HG03135 (cell line): ENCODE measurements at regions not wholly inside any gene's neighbourhood (a gene's known extent, or its start where the extent isn't known, plus 50 kb on each side); places are given as distances from the start of the nearest gene placed in this dataset.

Experiments used
- ATAC-seq: cut with Tn5 transposase; IDR thresholded peaks from one replicate; pipeline ENCODE4 v1.9.1; 2021; ENCODE audit warnings: mild to moderate bottlenecking, moderate library complexity; ENCODE audit not compliant: unreplicated experiment

GRCh38 chr14:105838591-105839424, 312.4 kb downstream of the TMEM121 start:
- no peak for ATAC-seq

DNA sequence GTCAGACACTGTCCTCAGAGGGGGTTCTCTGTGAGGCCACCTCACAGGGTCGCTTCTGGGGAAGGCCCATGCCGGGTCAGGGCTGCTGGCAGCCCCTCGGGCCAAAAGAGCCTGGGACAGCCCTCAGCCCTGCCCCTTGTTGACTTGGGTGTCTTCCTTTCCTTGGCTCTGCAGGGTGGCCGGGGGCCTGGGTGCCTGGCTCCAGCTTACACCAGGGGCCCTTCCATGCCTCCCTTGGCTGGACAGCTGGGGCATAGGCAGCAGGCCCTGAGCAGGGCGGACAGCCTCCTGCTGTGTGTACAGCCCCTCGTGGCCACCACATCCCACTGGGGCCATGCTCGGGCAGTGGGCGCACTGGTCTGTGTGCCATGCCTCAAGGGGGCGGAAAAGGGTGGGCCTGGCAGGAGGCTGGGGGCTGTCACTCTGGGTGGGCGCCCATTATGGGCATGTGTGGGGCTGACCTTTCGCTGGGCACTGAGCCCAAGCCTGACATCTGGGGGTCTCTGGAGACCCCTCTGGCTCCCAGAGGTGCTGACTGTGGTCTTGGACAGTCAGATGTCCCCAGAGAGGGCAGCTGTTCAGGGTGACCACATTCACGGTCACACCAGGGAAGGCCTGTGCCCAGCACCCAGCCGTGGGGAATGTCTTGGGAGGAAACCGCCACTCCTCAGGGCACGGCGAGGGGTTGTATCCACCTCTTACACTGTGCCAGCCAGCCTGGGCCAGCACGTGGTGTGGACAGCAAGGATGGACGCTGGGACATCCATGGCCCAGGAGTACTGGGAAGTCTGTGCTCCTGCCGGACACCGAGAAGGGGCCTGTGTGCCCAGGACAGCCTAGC, 313.3 kb downstream of the TMEM121 start:
- no peak for ATAC-seq

GRCh38 chr14:105840266-105841021, 314.1 kb downstream of the TMEM121 start:
- no peak for ATAC-seq

GRCh38 chr14:105841022-105842009, 314.9 kb downstream of the TMEM121 start:
- ATAC-seq, result no peak

- ATAC-seq, result no peak
Observed at GRCh38 chr14:105842105-105842504, 315.7 kb downstream of the TMEM121 start.

GRCh38 chr14:105843444-105844046, 317.2 kb downstream of the TMEM121 start:
- ATAC-seq, result no peak

DNA sequence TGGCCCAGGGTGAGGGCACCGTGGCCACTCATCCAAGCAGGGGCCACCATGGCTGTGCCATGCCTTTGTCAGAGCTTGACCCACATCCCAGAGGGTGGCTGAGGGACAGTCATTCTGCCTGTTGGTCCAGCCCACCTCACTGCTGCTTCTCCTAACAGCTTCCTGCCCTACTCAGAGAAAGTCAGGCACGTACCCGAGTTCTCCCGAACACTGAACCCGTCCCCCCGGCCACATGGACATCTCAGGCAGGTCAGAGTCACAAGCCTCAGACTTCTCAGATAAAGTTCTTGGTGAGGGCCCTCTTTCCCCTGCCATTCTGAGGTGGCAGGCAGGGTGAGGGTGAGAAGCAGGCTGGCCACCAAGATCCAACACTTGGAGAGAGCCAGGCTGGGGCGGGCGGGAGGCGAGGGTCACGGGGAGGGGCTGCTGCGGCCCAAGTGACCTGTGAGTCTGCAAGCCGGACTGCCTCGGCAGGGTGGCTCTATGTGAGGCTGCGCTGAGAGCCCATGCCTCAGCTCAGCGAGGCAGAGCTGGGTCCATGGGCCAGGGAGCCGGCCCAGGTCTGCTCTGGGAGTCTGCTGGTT, 317.8 kb downstream of the TMEM121 start:
- no peak for ATAC-seq

GRCh38 chr14:105844810-105845724, 318.7 kb downstream of the TMEM121 start:
- ATAC-seq, result no peak

GRCh38 chr14:105845725-105846309, 319.4 kb downstream of the TMEM121 start:
- no peak for ATAC-seq

GRCh38 chr14:105846312-105846711, 319.9 kb downstream of the TMEM121 start:
- ATAC-seq, result no peak

GRCh38 chr14:105847400-105847799, 321.0 kb downstream of the TMEM121 start:
- no peak for ATAC-seq

DNA sequence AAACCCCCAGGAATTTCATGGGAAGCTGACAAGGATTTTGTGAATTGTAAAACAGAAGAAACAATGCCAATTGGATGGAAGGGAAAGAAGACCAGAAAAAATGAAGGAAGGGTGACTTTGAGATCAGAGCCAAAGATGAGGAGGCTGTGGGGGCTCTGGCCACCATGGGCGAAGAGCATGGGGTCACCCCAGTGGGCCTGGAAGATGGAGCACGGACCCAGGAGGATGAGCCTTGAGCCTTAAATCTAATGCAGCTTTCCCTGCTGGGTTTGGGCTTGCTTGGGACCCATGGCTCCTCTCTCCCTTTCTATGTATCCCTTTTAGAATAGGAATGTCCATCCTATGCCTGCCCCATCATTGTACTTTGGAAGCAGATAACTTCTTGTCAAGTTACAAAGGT, 322.2 kb downstream of the TMEM121 start:
- ATAC-seq, result no peak

- ATAC-seq, result no peak
Observed at GRCh38 chr14:105849933-105850626, 323.7 kb downstream of the TMEM121 start.

GRCh38 chr14:105850853-105851581, 324.6 kb downstream of the TMEM121 start:
- no peak for ATAC-seq

DNA sequence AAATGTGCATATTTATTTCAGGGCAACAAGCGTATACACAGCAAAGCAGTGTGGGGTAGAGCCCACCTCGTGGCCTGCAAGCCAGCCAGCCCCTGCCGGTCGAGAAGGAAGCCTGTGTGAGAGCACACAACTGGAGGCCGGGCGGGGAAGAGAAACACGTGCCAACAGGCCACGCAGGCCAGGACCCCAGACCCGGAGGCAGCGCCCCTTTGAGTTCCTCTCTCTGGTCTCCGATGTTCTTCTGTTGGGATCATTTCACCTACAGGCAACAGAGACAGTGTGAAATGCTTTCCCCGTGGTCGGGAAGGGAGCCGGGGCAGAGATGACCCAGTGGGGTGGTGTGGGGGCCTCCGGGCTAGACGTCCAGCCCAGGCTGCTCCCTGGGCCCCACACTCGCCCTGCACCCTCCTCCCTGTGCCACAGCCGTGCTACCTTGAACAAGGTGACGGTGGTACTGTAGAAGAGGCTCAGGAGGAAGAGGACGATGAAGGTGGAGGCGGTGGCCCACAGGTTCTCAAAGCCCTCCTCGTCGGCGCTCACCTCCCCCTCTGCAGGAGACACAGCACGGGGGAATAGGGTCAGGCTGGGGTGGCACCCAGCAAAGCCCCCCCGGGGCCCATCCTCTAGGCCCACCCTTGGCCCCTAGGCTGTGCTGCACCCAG, 325.5 kb downstream of the TMEM121 start:
- no peak for ATAC-seq
